H1 (cell line): ENCODE measurements at regions not wholly inside any gene's neighbourhood (a gene's known extent, or its start where the extent isn't known, plus 50 kb on each side); places are given as distances from the start of the nearest gene placed in this dataset.

Experiments used
- CTCF ChIA-PET: fragments of 300-600 bp; sonication (Branson Sonifier 250); formaldehyde crosslinking; loops from one replicate; lab custom pipeline; 2021; ENCODE audit not compliant: partially characterized antibody; lab: Charles Lee
- POLR2A ChIA-PET: fragments of 300-600 bp; sonication (Branson Sonifier 250); formaldehyde crosslinking; loops from one replicate; lab custom pipeline; 2021; ENCODE audit warnings: inconsistent platforms; ENCODE audit not compliant: partially characterized antibody; lab: Charles Lee
- DNase-seq, 2 experiments: peaks; one replicate each; pipeline versions ENCODE4 v3.0.0 to v3.0.0-alpha.2; 2010 to 2022; ENCODE audit warnings: low spot score in 2 of 2, low read depth in 1 of 2, mixed read lengths in 1 of 2
- FAIRE-seq: peaks from 2 replicates; lab custom pipeline; 2011; peaks lifted over from hg19 to GRCh38; lab: Jason Lieb, UNC
- H2AFZ ChIP-seq: 2 replicates; pipeline ENCODE4 v1.8.1; 2012; ENCODE audit warnings: low read length, inconsistent platforms
- H2AK5ac ChIP-seq: 2 replicates; pipeline ENCODE4 v1.6.1; 2013; ENCODE audit warnings: low read depth, low read length
- H2BK120ac ChIP-seq: replicated peaks from 2 replicates; pipeline ENCODE3; 2013; ENCODE audit warnings: low read depth, low read length, inconsistent platforms
- H2BK12ac ChIP-seq: 2 replicates; pipeline ENCODE4 v1.6.1; 2013; ENCODE audit warnings: low read depth, low read length
- H2BK15ac ChIP-seq: 2 replicates; pipeline ENCODE4 v1.6.1; 2013; ENCODE audit warnings: low read length
- H2BK20ac ChIP-seq: 2 replicates; pipeline ENCODE4 v1.6.1; 2013; ENCODE audit warnings: low read length
- H2BK5ac ChIP-seq: 2 replicates; pipeline ENCODE4 v1.6.1; 2013; ENCODE audit warnings: low read depth, low read length
- H3K14ac ChIP-seq: 2 replicates; pipeline ENCODE4 v1.6.1; 2013; ENCODE audit warnings: inconsistent platforms; ENCODE audit not compliant: insufficient read length
- H3K18ac ChIP-seq: 2 replicates; pipeline ENCODE4 v1.6.1; 2013; ENCODE audit warnings: low read length; ENCODE audit errors: extremely low read depth
- H3K23ac ChIP-seq: 2 replicates; pipeline ENCODE4 v1.6.1; 2013; ENCODE audit warnings: inconsistent platforms; ENCODE audit not compliant: insufficient read length
- H3K23me2 ChIP-seq: 2 replicates; pipeline ENCODE4 v1.6.1; 2013; ENCODE audit warnings: low read depth, low read length
- H3K27ac ChIP-seq: 2 replicates; pipeline ENCODE4 v1.6.1; 2011; ENCODE audit warnings: low read depth, low read length, inconsistent platforms
- H3K27me3 ChIP-seq, 4 experiments: replicated peaks in 1 of 4; 1 replicate in 1 of 4; 2 replicates in 3 of 4; pipeline versions ENCODE4 v1.6.1 to v1.8.1; 2011 to 2013; ENCODE audit warnings: low read length in 3 of 4, mild to moderate bottlenecking in 3 of 4, inconsistent platforms in 2 of 4, mixed read lengths in 2 of 4, moderate library complexity in 1 of 4; ENCODE audit not compliant: control insufficient read depth in 3 of 4, insufficient read depth in 3 of 4; ENCODE audit errors: extremely low read depth in 1 of 4
- H3K36me3 ChIP-seq, 4 experiments: 2 replicates each; pipeline versions ENCODE4 v1.6.1 to v1.8.1; 2011 to 2013; ENCODE audit warnings: mild to moderate bottlenecking in 4 of 4, low read length in 3 of 4, moderate library complexity in 2 of 4, control low read depth in 1 of 4, inconsistent platforms in 1 of 4; ENCODE audit not compliant: insufficient read depth in 4 of 4, control insufficient read depth in 2 of 4
- H3K4ac ChIP-seq: replicated peaks from 2 replicates; pipeline ENCODE3; 2013; ENCODE audit warnings: low read length, low read depth, mixed read lengths, inconsistent platforms; ENCODE audit not compliant: insufficient read length
- H3K4me1 ChIP-seq, 4 experiments: replicated peaks in 1 of 4; 1 replicate in 1 of 4; 2 replicates in 3 of 4; pipeline versions ENCODE4 v1.6.1 to v1.8.1; 2011 to 2013; ENCODE audit warnings: low read length in 3 of 4, inconsistent platforms in 2 of 4, mixed read lengths in 1 of 4; ENCODE audit not compliant: insufficient read depth in 4 of 4, control insufficient read depth in 3 of 4
- H3K4me2 ChIP-seq, 2 experiments: 2 replicates each; pipeline versions ENCODE4 v1.6.1 to v1.8.1; 2011 to 2013; ENCODE audit warnings: low read depth in 2 of 2, low read length in 2 of 2, control low read depth in 1 of 2, inconsistent platforms in 1 of 2, mild to moderate bottlenecking in 1 of 2; ENCODE audit not compliant: insufficient read depth in 1 of 2
- H3K4me3 ChIP-seq, 4 experiments: fragments of 200-600, 300-600 bp in 1 of 4; sonication (generic), shearing (Covaris generic), sonication (Bioruptor Twin) in 1 of 4; 2 replicates each; pipeline versions ENCODE4 v1.5.1 to v1.8.1; 2011 to 2016; ENCODE audit warnings: low read length in 4 of 4, low read depth in 3 of 4, control low read depth in 2 of 4, inconsistent platforms in 2 of 4, mild to moderate bottlenecking in 2 of 4, mixed read lengths in 1 of 4, moderate library complexity in 1 of 4; ENCODE audit not compliant: insufficient read depth in 2 of 4; ENCODE audit errors: extremely low read depth in 1 of 4
- H3K56ac ChIP-seq: replicated peaks from 2 replicates; pipeline ENCODE3; 2013; ENCODE audit warnings: low read depth, mild to moderate bottlenecking, mixed read lengths, low read length, inconsistent platforms; ENCODE audit not compliant: insufficient read length
- H3K79me1 ChIP-seq: 2 replicates; pipeline ENCODE4 v1.6.1; 2013; ENCODE audit warnings: low read depth, low read length, control low read depth
- H3K79me2 ChIP-seq, 2 experiments: 2 replicates each; pipeline versions ENCODE4 v1.6.1 to v1.8.1; 2012 to 2013; ENCODE audit warnings: low read length in 2 of 2, mild to moderate bottlenecking in 2 of 2, inconsistent platforms in 1 of 2; ENCODE audit not compliant: insufficient read depth in 2 of 2, control insufficient read depth in 1 of 2
- H3K9ac ChIP-seq, 4 experiments: replicated peaks in 1 of 4; 1 replicate in 1 of 4; 2 replicates in 3 of 4; pipeline versions ENCODE4 v1.6.1 to v1.8.1; 2011 to 2013; ENCODE audit warnings: low read depth in 3 of 4, low read length in 3 of 4, control low read depth in 2 of 4, mild to moderate bottlenecking in 2 of 4, moderate library complexity in 2 of 4, inconsistent platforms in 1 of 4; ENCODE audit errors: extremely low read depth in 1 of 4
- H3K9me3 ChIP-seq, 2 experiments: 2 replicates each; pipeline versions ENCODE4 v1.6.1 to v1.8.1; 2012 to 2013; ENCODE audit warnings: mild to moderate bottlenecking in 2 of 2, moderate library complexity in 2 of 2, control low read depth in 1 of 2, inconsistent platforms in 1 of 2, low read depth in 1 of 2, low read length in 1 of 2, mixed read lengths in 1 of 2; ENCODE audit not compliant: insufficient read depth in 2 of 2
- H4K20me1 ChIP-seq, 2 experiments: replicated peaks in 1 of 2; 2 replicates each; pipeline versions ENCODE3 to v1.8.1; 2011 to 2013; ENCODE audit warnings: inconsistent platforms in 2 of 2, low read length in 2 of 2, mild to moderate bottlenecking in 1 of 2; ENCODE audit not compliant: insufficient read depth in 2 of 2, control insufficient read depth in 1 of 2
- H4K5ac ChIP-seq: 2 replicates; pipeline ENCODE4 v1.6.1; 2013; ENCODE audit warnings: low read length, low read depth, mixed read lengths, inconsistent platforms; ENCODE audit not compliant: insufficient read length
- H4K8ac ChIP-seq: 2 replicates; pipeline ENCODE4 v1.8.0; 2013; ENCODE audit warnings: mild to moderate bottlenecking, moderate library complexity, low read length, inconsistent platforms; ENCODE audit not compliant: insufficient read depth; ENCODE audit errors: extremely low read depth
- H4K91ac ChIP-seq: replicated peaks from 2 replicates; pipeline ENCODE3; 2013; ENCODE audit warnings: low read length, mixed read lengths, inconsistent platforms; ENCODE audit not compliant: insufficient read length
- BCL11A ChIP-seq, 2 experiments: IDR thresholded peaks; one replicate each; pipeline ENCODE4 v1.6.1; 2011; ENCODE audit warnings: low read depth in 2 of 2, low read length in 2 of 2, mild to moderate bottlenecking in 2 of 2
- CBX8 ChIP-seq: fragments of 300-800, 300-1000 bp; sonication (generic); IDR thresholded peaks from 2 replicates; pipeline ENCODE4 v1.7.1; 2016; ENCODE audit warnings: low read depth, low read length, borderline replicate concordance
- CTBP2 ChIP-seq: IDR thresholded peaks from 2 replicates; pipeline ENCODE4 v1.7.0; 2011; ENCODE audit warnings: borderline replicate concordance, mild to moderate bottlenecking, moderate library complexity, mixed read lengths, low read length; ENCODE audit not compliant: insufficient read depth, insufficient read length
- FOSL1 ChIP-seq: IDR thresholded peaks from 2 replicates; pipeline ENCODE4 v1.6.1; 2011; ENCODE audit warnings: mild to moderate bottlenecking, low read depth, low read length, moderate library complexity; ENCODE audit not compliant: insufficient read depth
- GABPA ChIP-seq: IDR thresholded peaks from 2 replicates; pipeline ENCODE4 v1.6.1; 2011; ENCODE audit warnings: mild to moderate bottlenecking, low read length, moderate library complexity, borderline replicate concordance; ENCODE audit not compliant: insufficient read depth
- GTF2F1 ChIP-seq: IDR thresholded peaks from 2 replicates; pipeline ENCODE4 v1.6.1; 2012; ENCODE audit warnings: low read depth, low read length, improper control_type of control experiment, borderline replicate concordance
- HDAC2 ChIP-seq, 2 experiments: fragments of 300-600 bp in 1 of 2; sonication (generic) in 1 of 2; IDR thresholded peaks; 2 replicates each; pipeline ENCODE4 v1.6.1; 2011 to 2012; ENCODE audit warnings: low read depth in 2 of 2, low read length in 2 of 2, mild to moderate bottlenecking in 2 of 2, moderate library complexity in 2 of 2, borderline replicate concordance in 1 of 2, inconsistent platforms in 1 of 2
- JUN ChIP-seq: IDR thresholded peaks from 2 replicates; pipeline ENCODE4 v1.6.1; 2011; ENCODE audit warnings: low read depth, mild to moderate bottlenecking, improper control_type of control experiment, low read length
- KDM4A ChIP-seq: IDR thresholded peaks from one replicate; pipeline ENCODE4 v1.7.1; 2012; ENCODE audit warnings: low read depth, mild to moderate bottlenecking, moderate library complexity, low read length, inconsistent platforms; ENCODE audit not compliant: severe bottlenecking
- MAFK ChIP-seq: IDR thresholded peaks from 2 replicates; pipeline ENCODE4 v1.6.1; 2012; ENCODE audit warnings: low read depth, mild to moderate bottlenecking, improper control_type of control experiment, low read length
- POLR2A ChIP-seq, 2 experiments: IDR thresholded peaks; 1 replicate in 1 of 2; 2 replicates in 1 of 2; pipeline ENCODE4 v1.6.1; 2011; ENCODE audit warnings: low read depth in 2 of 2, low read length in 2 of 2, mild to moderate bottlenecking in 2 of 2; ENCODE audit errors: control extremely low read depth in 1 of 2
- RXRA ChIP-seq: IDR thresholded peaks from 2 replicates; pipeline ENCODE4 v1.6.1; 2011; ENCODE audit warnings: low read depth, mild to moderate bottlenecking, low read length, moderate library complexity; ENCODE audit not compliant: insufficient read depth
- WGBS, 2 experiments: shearing (Covaris generic) in 1 of 2; methylation state at CpG; one replicate each; pipeline versions ENCODE4 v1.1.6 to v1.1.7; 2013 to 2015; ENCODE audit warnings: low lambda C conversion rate in 2 of 2, mixed read lengths in 2 of 2, inconsistent platforms in 1 of 2, low coverage in 1 of 2, missing lambda C conversion rate in 1 of 2; ENCODE audit not compliant: insufficient replicate concordance in 2 of 2, insufficient coverage in 1 of 2, insufficient read length in 1 of 2; ENCODE audit errors: extremely low coverage in 1 of 2, missing lambda C conversion rate in 1 of 2; 5-methylcytosine and 5-hydroxymethylcytosine counted together
- TF ChIP-seq, protein P1 (sequence below): IDR thresholded peaks from 2 replicates; pipeline ENCODE4 v1.6.1; 2011; ENCODE audit warnings: low read length, improper control_type of control experiment

DNA sequence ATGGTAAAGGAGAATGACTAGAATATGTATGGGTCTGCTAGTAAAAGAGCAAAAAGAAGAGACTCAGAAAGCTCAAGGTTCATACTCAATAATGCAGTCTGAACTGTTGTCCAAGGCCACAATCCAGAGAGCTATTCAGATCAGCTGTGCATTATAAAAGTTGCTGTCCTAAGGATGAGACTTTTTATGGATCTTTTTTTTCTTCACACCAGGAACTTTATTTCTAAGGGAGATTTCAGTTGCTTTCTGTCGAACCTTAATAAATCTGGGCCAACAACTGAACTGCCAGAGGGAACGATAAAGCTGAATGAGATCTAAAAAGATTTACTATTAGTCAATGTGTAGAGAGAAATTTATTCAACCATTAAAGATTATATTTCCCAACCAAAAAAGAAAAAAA lies 948.3 kb upstream of the NOVA1 start:
- no peak overlapping the region for H3K27ac ChIP-seq
- CTCF ChIA-PET, result interaction anchor here (1.0 to 1.4 kb wide), 2 partner anchors 9 kb away, joined by 3 read pairs; no protein-coding TSS in a partner anchor
- TF ChIP-seq KDM4A (no peak), GABPA (no peak), JUN (no peak), MAFK (no peak), GTF2F1 (no peak), HDAC2 (IDR thresholded peaks at IDR 0.05; ENCODE audit: borderline replicate concordance in 1 of 2, low read depth in 2 of 2, low read length in 2 of 2) (no peak), FOSL1 (no peak), RXRA (no peak), CBX8 (no peak), POLR2A (IDR thresholded peaks at IDR 0.05; ENCODE audit: control extremely low read depth in 1 of 2, low read depth in 2 of 2, low read length in 2 of 2) (no peak), CTBP2 (no peak), BCL11A (IDR thresholded peaks at IDR 0.05; ENCODE audit: low read depth in 2 of 2, low read length in 2 of 2) (no peak)
- TF ChIP-seq, protein P1, sequence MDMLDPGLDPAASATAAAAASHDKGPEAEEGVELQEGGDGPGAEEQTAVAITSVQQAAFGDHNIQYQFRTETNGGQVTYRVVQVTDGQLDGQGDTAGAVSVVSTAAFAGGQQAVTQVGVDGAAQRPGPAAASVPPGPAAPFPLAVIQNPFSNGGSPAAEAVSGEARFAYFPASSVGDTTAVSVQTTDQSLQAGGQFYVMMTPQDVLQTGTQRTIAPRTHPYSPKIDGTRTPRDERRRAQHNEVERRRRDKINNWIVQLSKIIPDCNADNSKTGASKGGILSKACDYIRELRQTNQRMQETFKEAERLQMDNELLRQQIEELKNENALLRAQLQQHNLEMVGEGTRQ, result no peak

More for the DNA sequence above, 948.3 kb upstream of the NOVA1 start:
- H3K14ac ChIP-seq, result no peak overlapping the region
- H3K79me2 ChIP-seq, result no peaks in the 10 kb centered on the region
- no peaks in the 10 kb centered on the region for H3K36me3 ChIP-seq
- no peaks in the 10 kb centered on the region for H3K4me1 ChIP-seq
- H3K27me3 ChIP-seq, result no peaks in the 10 kb centered on the region
- H3K18ac ChIP-seq, result no peak overlapping the region
- no peak overlapping the region for H2BK120ac ChIP-seq
- DNase-seq (no peak), FAIRE-seq (no peak)
- H3K9ac ChIP-seq, result no peak overlapping the region
- no peak overlapping the region for H2BK5ac ChIP-seq
- no peak overlapping the region for H2BK12ac ChIP-seq
- H3K4me3 ChIP-seq, result no peak overlapping the region
- no peaks in the 10 kb centered on the region for H3K79me1 ChIP-seq
- H3K23me2 ChIP-seq, result no peaks in the 10 kb centered on the region
- no peak overlapping the region for H2AK5ac ChIP-seq
- H4K91ac ChIP-seq, result no peak overlapping the region
- H2BK15ac ChIP-seq, result no peak overlapping the region
- peaks cover 13 to 14% of the 10 kb centered on the region in 2 experiments; a peak in 3 of 4 replicates for H3K9me3 ChIP-seq
- POLR2A ChIA-PET, result no interaction called here
- H3K23ac ChIP-seq, result no peak overlapping the region
- H3K56ac ChIP-seq, result no peak overlapping the region
- no peak overlapping the region for H4K5ac ChIP-seq
- H3K4ac ChIP-seq, result no peak overlapping the region
- H2BK20ac ChIP-seq, result no peak overlapping the region
- no peak overlapping the region for H3K4me2 ChIP-seq
- no peaks in the 10 kb centered on the region for H4K20me1 ChIP-seq
- WGBS, 2 experiments, result 89% methylated on average over 2 of the region's 2 CpGs; no CpG with 5 or more reads in 1 of the 2 experiments
- no peak overlapping the region for H4K8ac ChIP-seq
- no peak overlapping the region for H2AFZ ChIP-seq
